Stimulated activated CD8-positive, alpha-beta memory T cell treated with anti-CD3 and anti-CD28 coated beads, Interleukin-4, amount 100 ng/mL, for 24 hours (primary cell): ENCODE measurements at regions not wholly inside any gene's neighbourhood (a gene's known extent, or its start where the extent isn't known, plus 50 kb on each side); places are given as distances from the start of the nearest gene placed in this dataset.

Experiments used
- DNase-seq: peaks from one replicate; pipeline ENCODE4 v3.0.0-alpha.2; 2020; ENCODE audit warnings: low read depth

GRCh38 chr1:229819091-229819490, 193.0 kb downstream of the URB2 start:
- no peak for DNase-seq

DNA sequence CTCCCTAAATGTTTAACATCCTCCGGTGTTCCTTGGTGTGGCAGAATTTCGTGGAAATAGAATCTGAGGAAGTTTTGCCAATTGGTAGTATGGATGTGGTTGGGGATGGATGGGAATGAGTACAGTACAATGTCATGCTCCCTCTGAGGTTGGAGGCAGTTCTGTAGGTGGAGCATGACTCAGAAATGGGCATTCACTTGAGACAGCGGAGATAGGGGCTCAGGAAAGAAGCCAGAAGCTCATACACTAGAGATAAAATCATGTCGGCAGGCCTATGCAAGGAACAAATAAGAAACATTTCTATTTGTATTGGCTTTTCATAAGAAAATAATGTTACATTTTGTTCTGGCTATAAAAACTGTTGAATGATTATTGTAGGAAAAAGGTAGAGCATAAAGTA, 196.0 kb downstream of the URB2 start:
- DNase-seq, result no peak

DNA sequence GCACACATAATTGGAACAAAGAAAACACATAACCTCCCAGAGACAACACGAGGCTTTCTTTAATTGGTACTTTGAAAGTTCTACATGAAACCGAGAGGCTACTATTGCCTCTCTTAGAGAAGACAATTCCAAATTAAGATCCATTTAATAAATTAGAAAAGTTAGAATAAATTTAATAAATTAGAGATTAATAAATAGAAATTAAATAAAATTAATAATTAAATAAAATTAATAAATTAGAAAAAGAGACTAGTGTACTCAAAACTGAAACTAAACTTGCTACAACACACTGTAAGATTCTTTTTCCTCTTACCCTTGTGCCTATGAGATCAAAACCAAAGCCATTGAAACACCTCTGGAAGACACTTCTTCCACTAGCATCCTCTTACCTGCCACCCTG, 199.0 kb downstream of the URB2 start:
- DNase-seq, result no peak

- DNase-seq, result no peak
These were observed 202.4 kb downstream of the URB2 start for GRCh38 chr1:229828461-229828860.

GRCh38 chr1:229832695-229833094, 206.6 kb downstream of the URB2 start:
- no peak for DNase-seq

DNA sequence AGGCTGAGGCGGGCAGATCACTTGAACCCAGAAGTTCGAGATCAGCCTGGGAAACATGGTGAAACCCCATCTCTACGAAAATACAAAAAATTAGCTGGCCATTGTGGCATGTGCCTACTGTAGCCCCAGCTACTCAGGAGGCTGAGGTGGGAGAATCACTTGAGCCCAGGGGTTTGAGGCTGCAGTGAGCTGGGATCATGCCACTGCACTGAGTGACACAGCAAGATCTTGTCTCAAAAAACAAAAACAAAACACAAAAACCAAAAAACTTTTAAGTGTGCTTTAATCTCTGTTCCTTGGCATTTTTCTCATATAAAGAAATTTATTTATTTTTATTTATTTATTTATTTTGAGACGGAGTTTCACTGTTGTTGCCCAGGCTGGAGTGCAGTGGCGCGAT, 208.2 kb downstream of the URB2 start:
- DNase-seq, result no peak

DNA sequence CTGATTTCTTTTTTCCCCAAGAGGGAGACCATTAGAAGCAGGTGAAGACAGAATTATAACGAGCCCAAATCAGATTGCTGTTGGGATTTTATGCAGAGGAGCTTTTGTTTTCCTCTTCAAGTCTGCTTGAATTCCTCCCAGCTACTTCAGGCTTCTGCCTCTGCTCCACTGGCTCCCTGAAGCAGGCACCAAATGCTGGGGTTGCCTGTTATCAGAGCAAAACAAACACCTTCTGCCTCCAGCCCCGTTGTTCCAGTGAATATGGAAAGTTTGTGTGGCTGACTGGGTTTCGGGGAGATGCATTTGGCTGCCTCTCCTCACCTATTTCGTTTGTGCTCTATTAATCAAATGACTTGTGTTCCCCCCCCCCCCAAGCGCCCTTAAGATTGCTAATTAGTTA, 209.2 kb downstream of the URB2 start:
- no peak for DNase-seq

DNA sequence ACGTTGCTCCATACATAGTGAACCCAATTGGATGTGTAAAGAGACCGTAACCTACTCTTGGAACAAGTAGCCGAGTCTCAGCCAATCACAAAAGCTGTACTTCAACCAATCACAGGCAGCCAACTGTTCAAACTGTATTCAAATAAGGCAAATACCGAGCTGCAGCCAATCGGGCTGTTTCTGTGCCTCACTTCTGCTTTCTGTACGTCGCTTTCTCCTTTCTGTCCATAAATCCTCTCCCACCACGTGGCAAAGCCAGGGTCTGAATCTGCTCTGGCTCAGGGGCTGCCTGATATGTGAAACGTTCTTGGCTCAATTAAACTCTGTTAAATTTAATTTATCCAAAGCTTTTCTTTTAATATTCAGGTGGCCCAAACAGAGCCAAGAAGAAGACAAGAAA, 210.3 kb downstream of the URB2 start:
- DNase-seq, result no peak

- no peak for DNase-seq
These were observed 212.2 kb downstream of the URB2 start for GRCh38 chr1:229838204-229838603.

DNA sequence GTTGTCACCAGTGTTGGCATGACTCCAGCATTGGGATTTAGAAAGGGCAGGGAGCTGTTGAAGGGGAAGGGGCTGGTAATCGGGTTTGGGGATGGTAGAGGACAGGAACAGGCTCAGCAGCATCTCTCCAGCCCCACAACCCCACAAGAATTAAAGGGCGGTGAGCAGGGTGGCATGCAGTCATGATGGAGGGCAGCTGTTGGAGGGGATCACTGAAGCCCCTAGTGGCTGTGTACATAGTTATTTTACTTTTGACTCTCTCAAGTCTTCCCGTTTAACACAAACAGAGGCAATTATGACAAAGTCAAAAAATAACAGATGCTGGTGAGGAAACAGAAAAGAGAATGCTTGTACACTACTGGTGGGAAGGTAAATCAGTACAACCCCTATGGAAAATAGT, 213.8 kb downstream of the URB2 start:
- no peak for DNase-seq

DNA sequence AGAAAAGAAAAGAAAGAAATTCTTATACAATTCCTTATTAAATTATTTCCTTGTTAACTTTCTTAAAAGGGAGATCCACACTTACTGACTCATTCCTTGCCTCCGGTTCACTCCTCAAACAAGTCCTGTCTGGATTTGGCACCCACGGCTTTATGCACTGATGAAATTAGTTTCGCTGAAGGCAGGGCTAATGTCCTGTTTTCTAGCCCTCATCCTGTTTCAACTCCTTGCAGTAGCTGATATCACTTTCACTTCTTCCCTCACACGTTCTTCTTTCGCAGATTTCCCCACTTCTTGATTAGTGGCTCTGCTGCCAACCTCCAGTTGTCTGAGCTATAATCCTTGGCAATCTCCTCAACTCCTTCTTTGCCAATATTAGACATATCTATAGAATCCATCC, 215.2 kb downstream of the URB2 start:
- DNase-seq, result no peak

GRCh38 chr1:229842302-229843255, 216.5 kb downstream of the URB2 start:
- no peak for DNase-seq

- DNase-seq, result no peak
These were observed 217.7 kb downstream of the URB2 start for GRCh38 chr1:229843627-229844238.

- no peak for DNase-seq
These were observed 218.6 kb downstream of the URB2 start for GRCh38 chr1:229844675-229845074.

DNA sequence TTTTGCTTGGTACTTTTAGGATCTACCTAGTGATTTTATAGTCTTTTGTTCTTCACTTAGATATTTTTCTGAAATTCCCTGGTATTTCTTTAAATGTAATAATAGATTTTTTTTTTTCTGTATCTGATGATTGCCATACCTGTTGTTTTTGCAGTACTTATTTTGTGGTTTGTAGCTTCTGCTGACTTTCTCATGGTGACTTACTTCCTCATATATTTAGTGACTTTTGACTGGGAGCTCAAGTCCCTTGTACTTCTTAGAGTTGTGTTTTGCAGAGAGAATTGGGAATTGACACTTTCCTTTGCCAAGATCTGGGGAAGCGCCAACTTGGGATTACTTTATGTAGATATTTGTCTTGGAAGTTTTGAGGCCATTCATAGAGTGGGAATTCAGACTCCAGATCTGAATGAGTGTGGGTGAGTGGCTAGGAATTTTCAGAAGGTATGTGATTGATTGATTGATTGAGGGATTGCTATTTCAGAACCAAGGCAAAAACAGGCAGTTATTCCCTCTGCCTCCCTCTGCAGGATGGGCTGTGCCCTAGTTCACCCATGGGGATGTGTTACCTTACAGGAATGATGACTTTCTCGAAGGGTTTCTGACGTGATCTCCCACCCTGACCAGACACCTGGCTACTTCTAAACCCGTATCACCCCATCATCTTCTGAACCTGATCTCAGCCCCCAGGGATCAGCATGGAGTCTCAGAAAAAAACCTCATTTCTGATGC, 219.5 kb downstream of the URB2 start:
- no peak for DNase-seq

DNA sequence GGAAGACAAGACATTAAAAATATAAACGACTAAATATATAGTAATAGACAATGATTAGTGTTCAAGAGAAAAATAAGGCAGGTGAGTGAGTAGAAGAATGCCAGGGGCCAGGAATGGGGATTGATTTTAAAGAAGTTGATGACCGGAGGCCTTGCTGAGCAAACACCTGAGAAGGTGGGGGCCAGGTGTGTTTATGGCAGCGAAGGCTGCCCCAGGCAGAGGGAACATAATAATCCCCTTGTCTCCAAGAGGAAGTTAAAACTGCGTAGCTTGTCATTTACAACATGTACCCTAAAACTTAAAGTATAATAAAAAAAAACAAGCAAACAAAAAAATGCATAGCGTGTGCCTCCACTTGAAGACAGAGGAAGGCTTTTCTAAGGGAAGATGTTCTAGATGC, 220.3 kb downstream of the URB2 start:
- DNase-seq, result no peak

DNA sequence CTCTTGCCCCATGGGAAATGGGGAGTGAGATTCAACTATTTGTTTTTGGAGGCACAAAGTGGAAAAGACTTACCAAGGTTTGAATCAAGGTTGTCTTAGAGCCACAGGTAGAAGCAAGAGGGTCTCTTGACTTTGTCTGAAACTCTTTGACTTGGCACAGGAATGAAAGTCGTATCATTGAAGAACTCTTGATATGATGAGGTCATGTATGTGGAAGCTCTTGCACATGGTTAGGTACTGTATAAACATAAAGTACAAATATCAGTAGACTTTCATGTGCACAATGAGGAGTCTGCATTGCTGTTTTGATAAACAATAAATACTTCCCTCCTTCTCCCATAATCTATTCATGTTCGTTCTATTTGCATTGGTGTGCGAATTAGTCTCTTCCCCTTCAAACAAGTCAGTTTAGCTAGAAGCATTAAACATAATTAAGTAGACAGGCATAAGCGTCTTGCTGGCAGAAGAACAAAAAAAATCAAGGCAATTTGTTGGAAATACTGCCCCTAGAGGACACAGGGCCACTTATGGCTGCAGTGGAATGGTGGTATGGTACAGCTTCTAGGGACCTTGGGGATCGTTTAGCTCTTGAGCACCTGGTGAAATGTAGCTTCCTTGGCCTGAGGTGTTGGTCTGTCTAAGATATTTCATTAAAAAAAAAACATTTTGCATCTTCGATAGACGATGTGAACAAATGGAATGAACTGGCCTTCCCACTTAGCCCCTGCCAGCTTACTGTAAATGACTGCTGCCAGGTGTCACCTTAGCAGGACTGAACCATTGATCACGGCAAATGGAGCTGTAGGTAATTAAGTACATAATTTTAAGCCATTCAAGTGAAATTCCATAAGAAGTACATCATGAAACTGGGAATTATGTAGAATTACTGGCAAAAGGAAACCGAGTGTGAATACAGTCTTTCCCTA, 218.0 kb upstream of the GALNT2 start:
- no peak for DNase-seq

DNA sequence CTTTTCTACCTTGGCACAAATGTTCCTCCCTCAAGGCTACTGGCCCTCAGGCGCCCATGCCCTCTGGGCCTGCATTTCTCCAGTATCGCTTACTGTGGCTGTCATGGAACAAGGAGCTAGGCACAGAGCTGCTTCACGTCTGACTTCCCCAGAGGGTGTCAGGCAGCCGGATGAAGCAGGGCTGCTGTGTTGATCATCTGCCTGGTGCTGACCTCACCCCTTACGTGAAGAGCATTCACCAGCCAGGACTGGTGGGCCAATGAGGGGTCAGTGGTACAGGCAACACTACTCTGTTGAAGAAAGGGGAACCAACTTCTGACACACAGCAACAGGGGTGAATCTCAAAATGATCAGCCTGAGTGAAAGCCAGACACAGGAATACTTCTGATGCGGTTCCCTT, 215.5 kb upstream of the GALNT2 start:
- no peak for DNase-seq

DNA sequence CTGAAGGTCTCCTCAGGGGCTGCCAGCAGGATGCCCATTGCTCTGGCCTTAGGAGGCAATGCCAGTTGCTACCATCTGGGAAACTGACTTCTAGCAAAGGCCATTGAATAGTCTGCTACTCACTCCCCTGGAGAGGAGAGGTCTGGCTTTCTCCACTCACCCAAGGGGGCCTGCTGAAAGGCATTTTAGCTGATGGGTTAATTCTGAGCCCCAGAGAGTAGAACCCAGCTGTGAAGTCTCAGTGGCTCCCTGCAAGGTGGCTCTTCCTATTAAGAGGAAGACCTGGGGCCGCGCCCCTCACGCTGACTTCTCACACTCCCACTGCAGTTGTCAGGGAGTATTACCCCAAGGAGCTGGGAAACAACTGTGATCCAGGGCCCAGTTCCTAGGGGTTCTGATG, 213.3 kb upstream of the GALNT2 start:
- DNase-seq, result no peak

DNA sequence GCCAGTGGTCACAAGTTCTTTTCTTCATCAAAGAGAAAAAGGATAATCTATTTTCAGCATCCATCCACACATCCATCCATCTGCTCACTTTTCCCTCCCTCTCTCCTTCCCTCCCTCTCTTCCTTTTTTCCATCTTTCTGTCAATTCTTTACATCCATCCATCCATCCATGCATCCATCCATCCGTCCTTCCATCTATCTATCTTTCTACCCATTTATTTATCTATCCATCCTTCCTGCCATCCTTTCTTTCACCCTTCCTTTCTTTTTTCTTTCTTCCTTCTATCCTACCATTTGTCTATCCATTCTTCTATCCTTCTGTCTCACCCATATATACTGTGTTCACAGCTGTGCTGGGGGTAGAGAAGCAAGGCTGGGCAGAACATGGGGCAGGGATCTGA, 212.4 kb upstream of the GALNT2 start:
- no peak for DNase-seq

- DNase-seq, result no peak
These were observed 210.9 kb upstream of the GALNT2 start for GRCh38 chr1:229856009-229856650.
